H1 (cell line): ENCODE measurements at regions not wholly inside any gene's neighbourhood (a gene's known extent, or its start where the extent isn't known, plus 50 kb on each side); places are given as distances from the start of the nearest gene placed in this dataset.
A peak's percentile ranks its signal among the peaks of the same experiment; 100 is the strongest.

Source experiments
- CTCF ChIA-PET: fragments of 300-600 bp; sonication (Branson Sonifier 250); formaldehyde crosslinking; loops from one replicate; lab custom pipeline; 2021; ENCODE audit not compliant: partially characterized antibody; lab: Charles Lee
- POLR2A ChIA-PET: fragments of 300-600 bp; sonication (Branson Sonifier 250); formaldehyde crosslinking; loops from one replicate; lab custom pipeline; 2021; ENCODE audit warnings: inconsistent platforms; ENCODE audit not compliant: partially characterized antibody; lab: Charles Lee
- DNase-seq, 2 experiments: peaks; one replicate each; pipeline versions ENCODE4 v3.0.0 to v3.0.0-alpha.2; 2010 to 2022; ENCODE audit warnings: low spot score in 2 of 2, low read depth in 1 of 2, mixed read lengths in 1 of 2
- FAIRE-seq: peaks from 2 replicates; lab custom pipeline; 2011; peaks lifted over from hg19 to GRCh38; lab: Jason Lieb, UNC
- H2AFZ ChIP-seq: 2 replicates; pipeline ENCODE4 v1.8.1; 2012; ENCODE audit warnings: low read length, inconsistent platforms
- H2AK5ac ChIP-seq: 2 replicates; pipeline ENCODE4 v1.6.1; 2013; ENCODE audit warnings: low read depth, low read length
- H2BK120ac ChIP-seq: replicated peaks from 2 replicates; pipeline ENCODE3; 2013; ENCODE audit warnings: low read depth, low read length, inconsistent platforms
- H2BK12ac ChIP-seq: 2 replicates; pipeline ENCODE4 v1.6.1; 2013; ENCODE audit warnings: low read depth, low read length
- H2BK15ac ChIP-seq: 2 replicates; pipeline ENCODE4 v1.6.1; 2013; ENCODE audit warnings: low read length
- H2BK20ac ChIP-seq: 2 replicates; pipeline ENCODE4 v1.6.1; 2013; ENCODE audit warnings: low read length
- H2BK5ac ChIP-seq: 2 replicates; pipeline ENCODE4 v1.6.1; 2013; ENCODE audit warnings: low read depth, low read length
- H3K14ac ChIP-seq: 2 replicates; pipeline ENCODE4 v1.6.1; 2013; ENCODE audit warnings: inconsistent platforms; ENCODE audit not compliant: insufficient read length
- H3K18ac ChIP-seq: 2 replicates; pipeline ENCODE4 v1.6.1; 2013; ENCODE audit warnings: low read length; ENCODE audit errors: extremely low read depth
- H3K23ac ChIP-seq: 2 replicates; pipeline ENCODE4 v1.6.1; 2013; ENCODE audit warnings: inconsistent platforms; ENCODE audit not compliant: insufficient read length
- H3K23me2 ChIP-seq: 2 replicates; pipeline ENCODE4 v1.6.1; 2013; ENCODE audit warnings: low read depth, low read length
- H3K27ac ChIP-seq: 2 replicates; pipeline ENCODE4 v1.6.1; 2011; ENCODE audit warnings: low read depth, low read length, inconsistent platforms
- H3K27me3 ChIP-seq, 4 experiments: replicated peaks in 1 of 4; 1 replicate in 1 of 4; 2 replicates in 3 of 4; pipeline versions ENCODE4 v1.6.1 to v1.8.1; 2011 to 2013; ENCODE audit warnings: low read length in 3 of 4, mild to moderate bottlenecking in 3 of 4, inconsistent platforms in 2 of 4, mixed read lengths in 2 of 4, moderate library complexity in 1 of 4; ENCODE audit not compliant: control insufficient read depth in 3 of 4, insufficient read depth in 3 of 4; ENCODE audit errors: extremely low read depth in 1 of 4
- H3K36me3 ChIP-seq, 4 experiments: 2 replicates each; pipeline versions ENCODE4 v1.6.1 to v1.8.1; 2011 to 2013; ENCODE audit warnings: mild to moderate bottlenecking in 4 of 4, low read length in 3 of 4, moderate library complexity in 2 of 4, control low read depth in 1 of 4, inconsistent platforms in 1 of 4; ENCODE audit not compliant: insufficient read depth in 4 of 4, control insufficient read depth in 2 of 4
- H3K4ac ChIP-seq: replicated peaks from 2 replicates; pipeline ENCODE3; 2013; ENCODE audit warnings: low read length, low read depth, mixed read lengths, inconsistent platforms; ENCODE audit not compliant: insufficient read length
- H3K4me1 ChIP-seq, 4 experiments: replicated peaks in 1 of 4; 1 replicate in 1 of 4; 2 replicates in 3 of 4; pipeline versions ENCODE4 v1.6.1 to v1.8.1; 2011 to 2013; ENCODE audit warnings: low read length in 3 of 4, inconsistent platforms in 2 of 4, mixed read lengths in 1 of 4; ENCODE audit not compliant: insufficient read depth in 4 of 4, control insufficient read depth in 3 of 4
- H3K4me2 ChIP-seq, 2 experiments: 2 replicates each; pipeline versions ENCODE4 v1.6.1 to v1.8.1; 2011 to 2013; ENCODE audit warnings: low read depth in 2 of 2, low read length in 2 of 2, control low read depth in 1 of 2, inconsistent platforms in 1 of 2, mild to moderate bottlenecking in 1 of 2; ENCODE audit not compliant: insufficient read depth in 1 of 2
- H3K4me3 ChIP-seq, 4 experiments: fragments of 200-600, 300-600 bp in 1 of 4; sonication (generic), shearing (Covaris generic), sonication (Bioruptor Twin) in 1 of 4; 2 replicates each; pipeline versions ENCODE4 v1.5.1 to v1.8.1; 2011 to 2016; ENCODE audit warnings: low read length in 4 of 4, low read depth in 3 of 4, control low read depth in 2 of 4, inconsistent platforms in 2 of 4, mild to moderate bottlenecking in 2 of 4, mixed read lengths in 1 of 4, moderate library complexity in 1 of 4; ENCODE audit not compliant: insufficient read depth in 2 of 4; ENCODE audit errors: extremely low read depth in 1 of 4
- H3K56ac ChIP-seq: replicated peaks from 2 replicates; pipeline ENCODE3; 2013; ENCODE audit warnings: low read depth, mild to moderate bottlenecking, mixed read lengths, low read length, inconsistent platforms; ENCODE audit not compliant: insufficient read length
- H3K79me1 ChIP-seq: 2 replicates; pipeline ENCODE4 v1.6.1; 2013; ENCODE audit warnings: low read depth, low read length, control low read depth
- H3K79me2 ChIP-seq, 2 experiments: 2 replicates each; pipeline versions ENCODE4 v1.6.1 to v1.8.1; 2012 to 2013; ENCODE audit warnings: low read length in 2 of 2, mild to moderate bottlenecking in 2 of 2, inconsistent platforms in 1 of 2; ENCODE audit not compliant: insufficient read depth in 2 of 2, control insufficient read depth in 1 of 2
- H3K9ac ChIP-seq, 4 experiments: replicated peaks in 1 of 4; 1 replicate in 1 of 4; 2 replicates in 3 of 4; pipeline versions ENCODE4 v1.6.1 to v1.8.1; 2011 to 2013; ENCODE audit warnings: low read depth in 3 of 4, low read length in 3 of 4, control low read depth in 2 of 4, mild to moderate bottlenecking in 2 of 4, moderate library complexity in 2 of 4, inconsistent platforms in 1 of 4; ENCODE audit errors: extremely low read depth in 1 of 4
- H3K9me3 ChIP-seq, 2 experiments: 2 replicates each; pipeline versions ENCODE4 v1.6.1 to v1.8.1; 2012 to 2013; ENCODE audit warnings: mild to moderate bottlenecking in 2 of 2, moderate library complexity in 2 of 2, control low read depth in 1 of 2, inconsistent platforms in 1 of 2, low read depth in 1 of 2, low read length in 1 of 2, mixed read lengths in 1 of 2; ENCODE audit not compliant: insufficient read depth in 2 of 2
- H4K20me1 ChIP-seq, 2 experiments: replicated peaks in 1 of 2; 2 replicates each; pipeline versions ENCODE3 to v1.8.1; 2011 to 2013; ENCODE audit warnings: inconsistent platforms in 2 of 2, low read length in 2 of 2, mild to moderate bottlenecking in 1 of 2; ENCODE audit not compliant: insufficient read depth in 2 of 2, control insufficient read depth in 1 of 2
- H4K5ac ChIP-seq: 2 replicates; pipeline ENCODE4 v1.6.1; 2013; ENCODE audit warnings: low read length, low read depth, mixed read lengths, inconsistent platforms; ENCODE audit not compliant: insufficient read length
- H4K8ac ChIP-seq: 2 replicates; pipeline ENCODE4 v1.8.0; 2013; ENCODE audit warnings: mild to moderate bottlenecking, moderate library complexity, low read length, inconsistent platforms; ENCODE audit not compliant: insufficient read depth; ENCODE audit errors: extremely low read depth
- H4K91ac ChIP-seq: replicated peaks from 2 replicates; pipeline ENCODE3; 2013; ENCODE audit warnings: low read length, mixed read lengths, inconsistent platforms; ENCODE audit not compliant: insufficient read length
- CBX5 ChIP-seq: fragments of 300-800, 300-1000 bp; sonication (generic); IDR thresholded peaks from 2 replicates; pipeline ENCODE4 v1.7.1; 2016; ENCODE audit warnings: antibody characterized with exemption, low read length, low read depth
- EP300 ChIP-seq, 2 experiments: IDR thresholded peaks; 1 replicate in 1 of 2; 2 replicates in 1 of 2; pipeline ENCODE4 v1.6.1; 2011 to 2012; ENCODE audit warnings: low read depth in 2 of 2, low read length in 2 of 2, mild to moderate bottlenecking in 2 of 2, borderline replicate concordance in 1 of 2, inconsistent platforms in 1 of 2, moderate library complexity in 1 of 2
- JUND ChIP-seq: IDR thresholded peaks from 2 replicates; pipeline ENCODE4 v1.6.1; 2011; ENCODE audit warnings: mild to moderate bottlenecking, improper control_type of control experiment, low read length
- NANOG ChIP-seq: IDR thresholded peaks from 2 replicates; pipeline ENCODE4 v1.6.1; 2011; ENCODE audit warnings: low read length, low read depth, mild to moderate bottlenecking, inconsistent platforms; ENCODE audit not compliant: insufficient read depth, poor library complexity, severe bottlenecking
- POLR2AphosphoS5 ChIP-seq: IDR thresholded peaks from 2 replicates; pipeline ENCODE4 v1.6.1; 2011; ENCODE audit warnings: low read depth, low read length
- RXRA ChIP-seq: IDR thresholded peaks from 2 replicates; pipeline ENCODE4 v1.6.1; 2011; ENCODE audit warnings: low read depth, mild to moderate bottlenecking, low read length, moderate library complexity; ENCODE audit not compliant: insufficient read depth
- SIRT6 ChIP-seq: IDR thresholded peaks from one replicate; pipeline ENCODE4 v1.7.1; 2012; ENCODE audit warnings: low read length, inconsistent platforms
- SIX5 ChIP-seq: IDR thresholded peaks from 2 replicates; pipeline ENCODE4 v1.6.1; 2011; ENCODE audit warnings: mild to moderate bottlenecking, low read depth, low read length
- SP4 ChIP-seq: IDR thresholded peaks from 2 replicates; pipeline ENCODE4 v1.6.1; 2012; ENCODE audit warnings: low read length, inconsistent platforms
- SRF ChIP-seq: IDR thresholded peaks from 2 replicates; pipeline ENCODE4 v1.6.1; 2011; ENCODE audit warnings: mild to moderate bottlenecking, low read depth, low read length, moderate library complexity
- TBP ChIP-seq: IDR thresholded peaks from 2 replicates; pipeline ENCODE4 v1.6.1; 2011; ENCODE audit warnings: low read depth, low read length, improper control_type of control experiment
- TCF12 ChIP-seq: IDR thresholded peaks from 2 replicates; pipeline ENCODE4 v1.6.1; 2011; ENCODE audit warnings: low read depth, mild to moderate bottlenecking, low read length
- ZNF274 ChIP-seq: IDR thresholded peaks from 2 replicates; pipeline ENCODE4 v1.7.0; 2012; ENCODE audit warnings: low read length, borderline replicate concordance; ENCODE audit errors: extremely low read depth
- TF ChIP-seq, protein P1 (sequence below): IDR thresholded peaks from 2 replicates; pipeline ENCODE4 v1.6.1; 2011; ENCODE audit warnings: low read depth, mild to moderate bottlenecking, low read length; ENCODE audit not compliant: insufficient read depth

DNA sequence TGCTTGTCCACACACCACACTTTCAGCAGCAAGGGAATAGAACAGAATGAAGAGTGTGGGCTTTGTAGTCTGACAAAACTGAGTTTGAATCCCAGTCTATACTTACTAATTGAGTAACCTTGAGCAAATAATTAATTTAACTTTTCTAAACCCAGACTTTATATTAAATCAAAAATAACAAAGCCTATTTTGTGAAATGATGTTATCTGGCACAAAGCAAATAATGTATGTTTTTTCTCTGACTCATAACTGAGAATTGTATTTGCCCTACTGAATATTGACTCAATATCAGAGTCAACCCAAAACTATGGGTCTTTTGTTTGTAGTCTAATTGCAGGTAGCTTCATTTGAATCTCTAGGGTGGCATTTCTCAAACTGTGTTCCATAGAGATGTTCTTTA lies 77.9 kb upstream of the TANC2 start:
- POLR2A ChIA-PET: no interaction called here
- Histone ChIP-seq H3K9me3 (no peaks in the 10 kb centered on the region), H4K5ac (no peak overlapping the region), H3K4ac (no peak overlapping the region), H4K8ac (no peak overlapping the region), H3K18ac (no peak overlapping the region), H4K20me1 (no peaks in the 10 kb centered on the region), H3K23me2 (no peaks in the 10 kb centered on the region), H2BK15ac (no peak overlapping the region), H4K91ac (no peak overlapping the region), H2BK20ac (no peak overlapping the region), H3K23ac (peak overlapping the region; percentile 19), H2BK12ac (no peak overlapping the region), H2AK5ac (no peak overlapping the region), H3K4me1 (peaks cover 0 to 2% (median under 1%) of the 10 kb centered on the region in 4 experiments; a peak in 2 of 7 replicates), H3K4me3 (no peak overlapping the region), H3K27ac (no peak overlapping the region), H3K14ac (no peak overlapping the region), H2AFZ (no peak overlapping the region), H3K56ac (no peak overlapping the region), H2BK5ac (no peak overlapping the region), H3K27me3 (no peaks in the 10 kb centered on the region), H3K79me2 (no peaks in the 10 kb centered on the region), H3K79me1 (no peaks in the 10 kb centered on the region), H3K4me2 (no peak overlapping the region), H2BK120ac (no peak overlapping the region), H3K9ac (no peak overlapping the region), H3K36me3 (no peaks in the 10 kb centered on the region)
- CTCF ChIA-PET: interaction anchor here (1.1 kb wide), 1 partner anchor 14 kb away, joined by 3 read pairs; no protein-coding TSS in a partner anchor
- DNase-seq (no peak), FAIRE-seq (no peak)
- TF ChIP-seq RXRA (no peak), POLR2AphosphoS5 (no peak), EP300 (IDR thresholded peaks at IDR 0.05; ENCODE audit: borderline replicate concordance in 1 of 2, low read depth in 2 of 2, low read length in 2 of 2) (no peak), CBX5 (no peak), TCF12 (no peak), SP4 (no peak), SRF (no peak), SIX5 (no peak), NANOG (no peak), ZNF274 (no peak), JUND (no peak), SIRT6 (no peak), TBP (no peak)
- TF ChIP-seq, protein P1, sequence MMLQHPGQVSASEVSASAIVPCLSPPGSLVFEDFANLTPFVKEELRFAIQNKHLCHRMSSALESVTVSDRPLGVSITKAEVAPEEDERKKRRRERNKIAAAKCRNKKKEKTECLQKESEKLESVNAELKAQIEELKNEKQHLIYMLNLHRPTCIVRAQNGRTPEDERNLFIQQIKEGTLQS: no peak
